Endodermal cell (in vitro differentiated cells): ENCODE measurements at regions not wholly inside any gene's neighbourhood (a gene's known extent, or its start where the extent isn't known, plus 50 kb on each side); places are given as distances from the start of the nearest gene placed in this dataset.

Source experiments
- DNase-seq: peaks from one replicate; pipeline ENCODE4 v3.0.0-alpha.2; 2017
- H3K27ac ChIP-seq: 2 replicates; pipeline ENCODE4 v1.5.1; 2013; ENCODE audit warnings: mild to moderate bottlenecking, low read depth, low read length, moderate library complexity
- H3K27me3 ChIP-seq: 2 replicates; pipeline ENCODE4 v1.6.1; 2013; ENCODE audit warnings: mild to moderate bottlenecking, low read length, moderate library complexity; ENCODE audit not compliant: insufficient read depth, control insufficient read depth, poor library complexity, severe bottlenecking
- H3K36me3 ChIP-seq: 2 replicates; pipeline ENCODE4 v1.7.0; 2013; ENCODE audit warnings: mild to moderate bottlenecking, low read length, moderate library complexity; ENCODE audit not compliant: control insufficient read depth, insufficient read depth
- H3K4me1 ChIP-seq: one replicate; pipeline ENCODE4 v1.7.0; 2013; ENCODE audit warnings: low read length; ENCODE audit not compliant: control insufficient read depth, insufficient read depth
- H3K4me3 ChIP-seq: 2 replicates; pipeline ENCODE4 v1.5.1; 2013; ENCODE audit warnings: mild to moderate bottlenecking, low read length, moderate library complexity
- H3K9ac ChIP-seq: 2 replicates; pipeline ENCODE4 v1.6.1; 2013; ENCODE audit warnings: mild to moderate bottlenecking, low read length, moderate library complexity; ENCODE audit not compliant: poor library complexity, severe bottlenecking; ENCODE audit errors: extremely low read depth
- H3K9me3 ChIP-seq: 2 replicates; pipeline ENCODE4 v1.6.1; 2013; ENCODE audit warnings: mild to moderate bottlenecking, low read length, moderate library complexity; ENCODE audit not compliant: control insufficient read depth
- H3K27ac Mint-ChIP-seq: 2 replicates; pipeline ENCODE4 v1.8.0; 2020; ENCODE audit warnings: mixed read lengths
- H3K27me3 Mint-ChIP-seq: 2 replicates; pipeline ENCODE4 v1.8.0; 2021; ENCODE audit warnings: mild to moderate bottlenecking, mixed read lengths; ENCODE audit not compliant: insufficient read depth
- H3K36me3 Mint-ChIP-seq: 2 replicates; pipeline ENCODE4 v1.8.0; 2020; ENCODE audit warnings: low read depth, mixed read lengths
- H3K4me1 Mint-ChIP-seq: 2 replicates; pipeline ENCODE4 v1.8.0; 2020; ENCODE audit warnings: mixed read lengths
- H3K4me3 Mint-ChIP-seq: 2 replicates; pipeline ENCODE4 v1.8.0; 2020; ENCODE audit warnings: mild to moderate bottlenecking, moderate library complexity, mixed read lengths
- H3K9me3 Mint-ChIP-seq: 2 replicates; pipeline ENCODE4 v1.8.0; 2020; ENCODE audit warnings: mild to moderate bottlenecking, mixed read lengths
- CTCF ChIP-seq: fragments of 200-600 bp; sonication (generic); conservative IDR thresholded peaks from 2 replicates; pipeline ENCODE4 v1.5.0; 2021; ENCODE audit warnings: antibody characterized with exemption, mild to moderate bottlenecking
- WGBS, 2 experiments: methylation state at CpG; one replicate each; pipeline versions ENCODE4 v1.1.5 to v1.1.7; 2013; ENCODE audit warnings: missing lambda C conversion rate in 2 of 2, mixed read lengths in 1 of 2; ENCODE audit not compliant: insufficient coverage in 1 of 2, insufficient read length in 1 of 2; 5-methylcytosine and 5-hydroxymethylcytosine counted together

- Mint-ChIP-seq H3K9me3 (peaks cover 6% of the 10 kb centered on the region), H3K27ac (no peak overlapping the region), H3K36me3 (no peaks in the 10 kb centered on the region), H3K4me1 (no peaks in the 10 kb centered on the region), H3K27me3 (peaks cover 7% of the 10 kb centered on the region), H3K4me3 (no peak overlapping the region)
- WGBS, 2 experiments, result 92 to 100% methylated on average over 2 of the region's 2 CpGs
- Histone ChIP-seq H3K9me3 (peaks cover 13% of the 10 kb centered on the region), H3K27ac (no peak overlapping the region), H3K9ac (no peak overlapping the region), H3K4me3 (no peak overlapping the region), H3K27me3 (peaks cover 32% of the 10 kb centered on the region), H3K4me1 (no peaks in the 10 kb centered on the region), H3K36me3 (no peaks in the 10 kb centered on the region)
- no peak for TF ChIP-seq CTCF
- no peak for DNase-seq
These were observed 50.5 kb upstream of the POU2AF2 start for GRCh38 chr11:111194860-111195568.

DNA sequence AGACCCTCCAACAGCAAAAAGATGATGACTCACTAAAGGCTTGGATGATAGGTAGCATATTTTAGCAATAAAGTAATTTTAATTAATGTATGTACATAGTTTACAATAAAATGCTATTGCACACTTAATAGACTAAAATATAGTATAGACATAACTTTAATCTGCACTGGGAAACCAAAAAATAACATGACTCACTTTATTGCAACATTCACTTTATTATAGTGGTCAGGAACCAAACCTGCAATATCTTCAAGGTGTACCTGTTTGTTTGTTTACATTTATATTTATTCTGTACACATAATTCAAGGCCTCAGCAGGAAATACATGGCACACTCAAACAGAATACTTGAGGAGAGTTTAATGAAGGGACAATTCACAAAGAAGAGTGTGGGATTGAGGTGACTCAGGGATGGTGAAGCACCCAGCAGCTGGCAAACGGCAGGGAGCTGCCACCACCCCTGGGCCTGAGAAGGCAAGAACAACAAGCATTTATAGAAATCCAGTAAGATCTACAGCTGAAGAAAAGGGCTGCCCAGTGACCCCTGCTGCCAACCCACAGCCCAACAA, 51.5 kb upstream of the POU2AF2 start:
- Mint-ChIP-seq H3K27me3 (peaks cover 7% of the 10 kb centered on the region), H3K27ac (no peak overlapping the region), H3K4me3 (no peak overlapping the region), H3K9me3 (peaks cover 6% of the 10 kb centered on the region), H3K36me3 (no peaks in the 10 kb centered on the region), H3K4me1 (no peaks in the 10 kb centered on the region)
- Histone ChIP-seq H3K4me3 (no peak overlapping the region), H3K27me3 (peaks cover 32% of the 10 kb centered on the region), H3K4me1 (no peaks in the 10 kb centered on the region), H3K27ac (no peak overlapping the region), H3K36me3 (no peaks in the 10 kb centered on the region), H3K9ac (no peak overlapping the region), H3K9me3 (peaks cover 13% of the 10 kb centered on the region)
- no peak for DNase-seq
- WGBS, 2 experiments, result 91 to 94% methylated on average over 1 of the region's 1 CpG
- no peak for TF ChIP-seq CTCF

DNA sequence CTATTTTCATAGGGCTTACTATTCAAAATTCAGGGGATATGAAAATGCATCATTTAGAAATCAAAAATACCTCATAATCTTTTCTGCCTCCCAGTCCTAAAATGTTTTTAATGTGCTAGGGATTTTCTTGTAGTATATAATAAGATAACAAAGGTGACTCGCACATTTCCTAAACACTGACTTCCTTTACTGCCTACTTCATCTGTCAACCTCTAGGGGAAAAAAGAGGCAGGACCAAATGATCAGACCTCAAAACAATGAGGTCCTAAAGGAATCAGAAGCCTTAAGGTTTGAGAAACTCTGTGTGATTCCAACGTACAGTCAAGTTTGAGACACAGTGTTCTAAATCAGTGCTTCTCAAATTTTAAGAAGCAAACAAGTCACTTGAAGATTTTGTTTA, 56.1 kb upstream of the POU2AF2 start:
- peak; percentile 59 for TF ChIP-seq CTCF
- H3K27me3 Mint-ChIP-seq, result peaks cover 2% of the 10 kb centered on the region
- H3K27ac ChIP-seq, result no peak overlapping the region
- no peak overlapping the region for H3K27ac Mint-ChIP-seq
- DNase-seq, result no peak
- peaks cover 17% of the 10 kb centered on the region for H3K9me3 ChIP-seq
- WGBS, 2 experiments, result 92 to 95% methylated on average over 1 to 2 of the region's 2 CpGs
- H3K36me3 Mint-ChIP-seq, result no peaks in the 10 kb centered on the region
- no peak overlapping the region for H3K9ac ChIP-seq
- peaks cover 5% of the 10 kb centered on the region for H3K27me3 ChIP-seq
- no peaks in the 10 kb centered on the region for H3K4me1 Mint-ChIP-seq
- no peak overlapping the region for H3K4me3 Mint-ChIP-seq
- no peaks in the 10 kb centered on the region for H3K36me3 ChIP-seq
- H3K4me1 ChIP-seq, result no peaks in the 10 kb centered on the region
- no peak overlapping the region for H3K4me3 ChIP-seq
- H3K9me3 Mint-ChIP-seq, result peaks cover 20% of the 10 kb centered on the region
